Mucosa of gallbladder (tissue), 1 donor: ENCODE measurements at regions not wholly inside any gene's neighbourhood (a gene's known extent, or its start where the extent isn't known, plus 50 kb on each side); places are given as distances from the start of the nearest gene placed in this dataset.
"Not testable (repeated sequence)": the region's sequence is repeated elsewhere in the genome, so short reads cannot be mapped to it uniquely, and the experiment has no call there.

ENCODE experiments used
- DNase-seq: peaks from one replicate; pipeline ENCODE4 v3.0.0-alpha.2; 2020; ENCODE audit warnings: low spot score
- donor health status: DM: no; HTN: no; CAD: no.

DNA sequence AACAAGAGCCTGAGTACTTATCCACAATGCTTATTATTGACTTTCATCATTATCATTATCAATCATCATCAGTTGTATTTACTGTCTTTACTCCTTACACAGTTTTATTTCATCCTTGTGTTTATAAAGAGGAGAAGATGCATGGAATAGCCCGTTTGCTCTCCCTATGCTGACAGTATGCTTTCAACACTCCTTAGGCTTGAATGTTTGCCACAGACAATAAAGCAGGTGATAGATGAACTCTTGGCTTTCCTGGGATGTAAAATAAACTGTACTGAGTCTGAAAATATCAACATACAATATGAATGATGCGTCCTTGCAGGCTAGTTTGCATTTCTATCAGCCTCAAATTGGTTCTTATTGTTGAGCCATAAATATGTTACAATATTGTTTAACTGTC lies 891.8 kb upstream of the NCAM2 start:
- no peak for DNase-seq

DNA sequence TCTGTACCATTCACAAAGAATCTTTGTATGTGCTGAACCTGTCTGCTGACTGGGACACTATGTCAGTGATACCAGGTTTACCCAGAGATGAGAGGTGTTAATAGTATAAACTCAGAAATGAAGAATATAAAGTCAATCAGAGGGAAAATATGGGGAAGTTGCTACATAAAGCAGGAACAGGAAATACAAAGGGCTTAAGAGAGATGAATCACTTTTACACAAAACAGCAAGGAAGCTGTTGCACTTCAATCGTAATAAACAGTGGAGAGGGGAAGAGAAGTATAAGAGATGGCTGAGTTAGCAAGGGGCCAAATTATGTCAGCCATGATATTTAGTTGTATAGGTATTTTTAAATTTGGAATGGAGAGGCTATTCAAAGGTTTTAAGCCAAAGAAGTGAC lies 890.2 kb upstream of the NCAM2 start:
- DNase-seq: no peak

DNA sequence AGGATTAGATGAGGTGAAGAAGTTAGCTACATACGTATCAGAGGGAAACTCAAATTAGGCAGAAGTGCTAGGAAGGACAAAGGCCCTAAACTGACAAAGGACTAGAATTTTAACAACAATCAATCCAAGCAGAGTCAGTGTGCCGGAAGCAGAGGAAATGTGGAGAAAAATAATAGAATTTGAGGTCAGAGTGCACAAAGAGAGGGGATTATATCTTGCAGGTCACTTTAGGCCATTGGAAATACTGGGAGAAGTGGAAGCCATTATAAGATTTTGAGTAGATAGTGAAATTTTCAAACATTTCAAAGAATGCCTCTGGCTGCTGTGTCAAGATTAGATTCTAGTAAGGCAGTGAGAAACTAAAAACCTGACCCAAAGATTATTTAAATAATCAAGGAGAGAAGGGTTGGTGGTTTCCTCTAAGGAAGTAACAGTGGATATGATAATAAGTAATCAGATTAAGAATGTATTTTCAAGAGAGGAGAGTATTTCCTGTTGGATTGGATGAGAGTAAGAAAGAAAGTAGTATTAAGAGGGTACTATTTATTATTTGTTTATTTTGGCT lies 889.2 kb upstream of the NCAM2 start:
- DNase-seq: no peak

DNA sequence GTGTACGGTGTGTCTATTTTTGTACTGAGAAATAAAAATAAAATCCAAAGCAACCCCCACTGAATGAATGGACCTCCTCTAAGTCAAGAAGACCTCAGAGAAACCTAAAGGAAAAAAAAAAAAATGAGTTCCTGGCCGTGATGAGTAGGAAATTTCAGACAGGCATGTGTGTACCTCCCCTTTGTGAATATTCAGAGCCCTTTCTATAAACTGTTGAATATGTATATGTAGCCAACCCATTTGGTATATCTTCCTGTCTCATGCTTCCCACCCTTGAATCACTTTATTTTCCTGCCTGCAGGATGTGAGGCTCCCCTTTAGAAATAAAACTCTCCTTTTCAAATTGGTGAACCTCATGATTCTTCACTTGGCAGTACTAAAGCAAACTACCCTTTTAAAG lies 887.8 kb upstream of the NCAM2 start:
- DNase-seq: no peak

DNA sequence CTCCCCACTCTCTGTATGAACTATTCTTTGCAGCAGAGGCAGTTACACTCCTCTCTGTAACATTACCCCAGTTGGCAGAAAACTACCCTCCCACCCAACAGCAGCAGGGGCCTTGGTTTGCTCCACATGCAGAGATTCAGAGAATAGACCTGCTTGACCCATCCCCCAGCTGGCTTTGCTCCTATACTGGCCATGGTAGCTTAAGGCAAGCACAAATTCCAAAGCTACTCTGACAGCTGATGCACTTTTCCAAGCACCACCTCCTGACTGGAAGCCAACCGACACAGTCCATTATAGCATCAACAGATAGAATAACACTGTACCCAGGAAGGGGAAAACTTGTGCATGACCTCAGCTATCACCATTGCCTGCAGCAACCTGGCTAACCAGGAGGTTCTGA lies 846.5 kb upstream of the NCAM2 start:
- no peak for DNase-seq

DNA sequence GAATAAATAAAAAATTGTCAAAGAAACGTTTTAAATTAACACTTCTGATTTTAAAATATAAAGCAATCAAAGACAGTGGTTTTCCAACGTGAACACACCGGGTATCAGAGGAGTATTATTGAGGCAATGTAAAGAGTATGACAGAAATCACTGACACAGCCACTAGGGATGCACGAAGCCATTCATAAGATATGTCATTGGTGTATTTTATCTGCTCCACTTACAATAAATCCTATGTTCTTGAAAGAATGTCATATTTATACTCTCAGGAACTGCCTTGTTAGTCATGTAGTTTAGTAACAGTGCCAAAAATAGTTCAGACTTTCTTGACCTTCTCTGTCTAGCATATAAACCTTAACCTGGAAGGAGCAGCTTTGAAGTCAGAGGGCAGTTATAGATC lies 835.0 kb upstream of the NCAM2 start:
- no peak for DNase-seq

DNA sequence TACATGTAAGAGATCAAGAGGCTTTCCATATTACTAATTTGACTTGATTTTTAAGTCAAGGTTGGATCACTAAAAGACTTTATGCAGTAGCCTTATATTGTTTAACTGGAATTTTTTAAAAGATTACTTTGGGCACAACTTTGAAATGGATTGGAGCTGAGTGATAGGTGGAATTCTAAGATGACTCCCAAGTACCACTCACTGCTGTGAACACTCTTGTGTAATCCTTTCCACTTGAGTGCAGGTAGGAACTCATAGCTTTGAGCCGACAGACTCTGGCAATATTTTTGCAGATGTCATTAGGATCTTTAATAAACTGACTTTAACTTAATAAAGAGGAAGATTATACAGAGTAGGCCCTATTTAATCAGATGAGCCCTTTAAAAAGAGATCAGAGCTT lies 831.1 kb upstream of the NCAM2 start:
- DNase-seq: no peak

DNA sequence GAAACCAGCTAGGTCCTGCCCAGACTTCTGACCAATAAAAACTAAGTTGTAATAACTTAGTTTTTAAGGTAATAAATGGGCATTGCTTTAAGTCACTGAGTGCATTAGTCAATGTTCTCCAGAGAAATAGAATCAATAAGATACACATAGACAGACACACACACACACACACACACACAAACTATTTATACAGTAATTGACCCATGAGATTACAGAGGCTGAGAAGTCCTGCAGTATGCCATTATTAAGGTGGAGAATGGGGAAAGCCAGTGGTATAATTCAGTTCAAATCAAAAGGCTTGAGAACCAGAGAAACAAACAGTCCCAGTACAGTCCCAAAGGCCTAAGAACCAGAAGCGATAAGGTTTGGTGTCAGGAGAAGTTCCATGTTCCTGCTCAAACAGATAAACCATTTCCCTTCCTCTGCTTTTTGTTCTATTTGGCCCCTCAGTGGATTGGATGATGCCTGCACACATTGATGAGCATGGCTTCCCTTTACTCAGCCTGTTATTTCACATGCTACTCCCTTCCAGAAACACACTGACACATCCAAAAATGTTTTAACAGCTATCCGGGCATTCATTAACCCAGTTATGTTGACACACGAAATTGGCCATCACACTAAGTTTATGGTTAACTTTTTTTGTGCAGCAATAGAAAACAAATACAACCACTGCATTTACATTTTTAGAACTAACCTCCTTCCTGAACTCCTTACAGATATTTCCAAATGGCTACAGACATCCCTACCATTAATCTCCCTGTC lies 828.2 kb upstream of the NCAM2 start:
- no peak for DNase-seq

DNA sequence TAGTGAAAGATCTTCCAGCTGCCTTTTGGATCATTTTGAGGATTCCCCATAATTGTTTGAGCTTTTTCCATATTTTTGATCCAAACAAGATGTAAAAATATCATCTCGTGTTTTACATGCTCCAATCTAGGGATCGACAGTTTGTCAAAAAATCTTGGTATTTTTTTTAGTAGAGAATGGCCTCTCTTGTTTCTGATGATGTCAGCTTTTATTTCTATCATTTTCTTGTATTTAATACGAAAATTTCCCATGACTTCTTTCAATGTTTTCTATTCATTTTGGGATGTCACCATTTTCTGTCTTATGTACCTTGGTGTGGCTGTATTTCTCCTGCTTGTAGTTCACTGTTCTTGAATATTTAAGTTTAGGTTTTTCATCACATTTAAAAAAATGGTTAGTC lies 812.0 kb upstream of the NCAM2 start:
- no peak for DNase-seq

DNA sequence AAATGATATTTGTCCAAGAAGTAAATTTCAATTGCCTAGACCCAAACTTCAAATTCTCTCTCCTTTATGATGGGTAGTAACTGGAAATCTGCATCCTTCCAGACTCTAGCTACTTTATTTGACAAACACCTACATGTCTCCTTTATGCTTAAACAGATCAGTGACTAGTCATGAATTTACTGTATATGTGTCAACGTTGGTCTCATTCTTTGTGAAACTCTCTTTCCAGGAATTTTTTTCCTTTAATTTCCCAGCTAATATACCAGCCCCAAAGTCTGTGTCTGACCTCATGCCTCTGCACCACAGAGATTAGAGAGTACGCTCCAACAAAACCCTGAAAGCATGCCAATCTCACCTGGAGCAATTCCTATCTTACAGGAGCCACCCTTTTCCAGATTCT lies 811.2 kb upstream of the NCAM2 start:
- DNase-seq: no peak

DNA sequence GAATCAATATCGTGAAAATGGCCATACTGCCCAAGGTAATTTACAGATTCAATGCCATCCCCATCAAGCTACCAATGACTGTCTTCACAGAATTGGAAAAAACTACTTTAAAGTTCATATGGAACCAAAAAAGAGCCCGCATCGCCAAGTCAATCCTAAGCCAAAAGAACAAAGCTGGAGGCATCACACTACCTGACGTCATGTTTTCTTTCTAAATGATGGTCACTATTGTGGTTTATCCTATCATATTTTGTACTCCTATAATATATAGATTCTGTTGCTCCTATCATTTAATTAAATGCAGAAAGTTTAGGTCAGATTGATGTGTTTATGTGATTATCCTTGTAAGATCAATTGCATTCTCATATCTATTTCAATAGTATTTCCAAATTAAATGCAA lies 796.9 kb upstream of the NCAM2 start:
- DNase-seq: not testable (repeated sequence)

DNA sequence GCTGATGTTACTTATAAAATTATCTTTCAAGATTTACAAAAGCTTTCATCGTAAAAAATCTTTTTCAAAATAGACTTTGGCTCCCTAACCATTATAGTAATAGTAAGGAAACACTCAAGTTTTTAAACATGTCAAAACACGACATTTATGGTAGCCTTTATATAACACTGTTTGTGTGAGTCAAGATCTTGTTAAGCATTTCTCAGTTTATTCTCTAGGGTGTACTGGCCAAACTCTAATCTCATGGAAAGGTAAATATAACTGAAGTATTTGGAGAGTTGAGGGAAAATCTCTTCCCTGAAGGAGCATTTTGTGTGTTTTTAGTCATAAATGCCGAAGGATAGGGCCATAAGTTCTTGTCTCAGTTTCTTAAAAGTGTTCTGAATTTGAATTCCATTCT lies 790.9 kb upstream of the NCAM2 start:
- DNase-seq: no peak

DNA sequence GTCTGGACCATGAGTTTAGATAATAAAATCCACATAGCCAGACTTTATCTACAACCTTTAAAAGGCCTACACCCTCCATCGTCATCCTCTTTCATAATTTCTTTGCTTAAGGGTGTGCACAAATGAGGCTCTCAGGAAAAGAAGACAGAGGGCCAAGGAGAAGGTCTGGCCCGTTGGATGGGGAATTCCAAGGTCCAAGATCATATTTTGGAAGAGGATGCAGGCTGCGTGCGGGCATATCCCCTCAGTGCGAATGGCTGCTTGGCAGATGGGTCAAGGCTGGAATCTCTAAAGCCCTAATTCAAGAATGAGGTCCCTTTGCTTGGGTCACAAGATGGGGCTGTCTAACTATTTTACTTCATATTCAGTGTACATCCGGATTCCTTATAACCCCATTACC lies 782.2 kb upstream of the NCAM2 start:
- no peak for DNase-seq

DNA sequence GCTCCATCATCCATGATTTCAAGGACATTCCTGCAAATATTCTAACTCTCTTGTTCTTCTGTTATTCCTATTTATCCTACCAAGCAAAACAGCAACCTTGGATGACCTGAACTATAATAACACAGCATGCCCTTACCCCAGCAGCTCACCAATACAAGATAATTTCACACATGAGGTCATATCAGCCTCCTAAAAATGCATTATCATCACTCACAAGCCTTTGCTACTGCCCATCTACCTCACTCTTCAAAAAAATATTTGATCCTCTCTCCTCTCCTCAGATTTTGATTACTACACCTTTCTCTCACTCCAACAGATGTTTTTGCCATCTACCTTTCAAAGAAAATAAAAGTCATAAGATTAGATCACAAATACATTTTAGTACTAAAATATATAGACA lies 777.6 kb upstream of the NCAM2 start:
- DNase-seq: no peak

DNA sequence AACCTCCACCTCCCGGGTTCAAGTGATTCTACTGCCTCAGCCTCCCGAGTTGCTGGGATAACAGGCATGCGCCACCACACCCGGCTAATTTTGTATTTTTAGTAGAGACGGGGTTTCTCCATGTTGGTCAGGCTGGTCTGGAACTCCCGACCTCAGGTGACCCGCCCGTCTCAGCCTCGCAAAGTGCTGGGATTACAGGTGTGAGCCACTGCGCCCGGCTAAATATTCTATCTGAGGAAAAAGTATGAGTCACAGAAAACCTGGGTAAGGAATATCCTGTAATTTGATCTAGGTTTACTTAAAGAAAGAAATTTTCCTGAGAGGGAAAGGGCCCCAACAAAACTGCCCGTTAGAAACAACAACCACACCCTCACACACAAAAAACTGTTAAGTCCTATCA lies 776.2 kb upstream of the NCAM2 start:
- DNase-seq: not testable (repeated sequence)

DNA sequence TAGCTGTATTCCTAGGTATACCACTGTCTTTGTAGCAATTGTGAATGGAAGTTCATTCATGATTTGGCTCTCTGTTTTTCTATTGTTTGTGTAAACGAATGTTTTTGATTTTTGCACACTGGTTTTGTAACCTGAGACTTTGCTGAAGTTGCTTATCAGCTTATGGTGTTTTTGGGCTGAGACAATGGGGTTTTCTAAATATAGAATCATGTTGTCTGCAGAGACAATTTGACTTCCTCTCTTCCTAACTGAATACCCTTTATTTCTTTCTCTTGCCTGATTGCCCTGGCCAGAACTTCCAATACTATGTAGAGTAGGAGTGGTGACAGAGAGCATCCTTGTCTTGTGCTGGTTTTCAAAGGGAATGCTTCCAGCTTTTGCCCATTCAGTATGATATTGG lies 761.6 kb upstream of the NCAM2 start:
- not testable (repeated sequence) for DNase-seq

DNA sequence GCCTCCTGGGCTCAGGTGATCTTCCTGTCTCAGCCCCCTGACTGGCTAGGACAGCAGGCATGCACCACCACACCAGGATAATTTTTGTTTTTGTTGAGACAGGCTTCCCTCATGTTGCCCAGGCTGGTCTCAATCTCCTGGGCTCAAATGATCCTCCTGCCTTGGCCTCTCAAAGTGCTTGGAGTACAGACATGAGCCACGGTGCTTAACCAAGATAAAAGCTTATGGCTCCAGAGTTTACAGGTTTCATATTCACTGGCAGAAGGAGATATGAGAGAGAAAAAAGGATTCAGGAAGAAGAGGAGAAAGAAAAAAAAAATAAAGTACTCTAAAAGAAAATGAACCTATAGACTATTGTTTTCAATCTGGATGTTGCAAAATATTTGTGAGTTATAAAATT lies 748.8 kb upstream of the NCAM2 start:
- DNase-seq: no peak

DNA sequence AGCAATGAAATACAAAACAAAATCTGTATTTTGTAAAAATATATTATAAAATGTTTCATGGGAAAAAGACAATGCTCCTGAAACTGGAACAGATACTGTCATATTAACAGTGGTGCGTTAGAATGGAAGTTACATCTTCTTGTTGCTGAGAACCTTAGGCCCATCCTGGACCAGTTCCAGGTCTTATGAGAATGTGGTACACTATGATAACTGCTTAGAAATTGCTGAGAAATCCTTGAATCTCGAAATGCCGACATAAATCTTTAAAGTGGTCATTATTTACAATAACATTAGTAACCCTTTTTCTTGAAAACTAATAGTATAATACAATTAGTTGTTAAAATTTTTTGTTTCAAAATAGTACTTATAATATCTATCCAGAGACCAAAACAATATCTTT lies 747.9 kb upstream of the NCAM2 start:
- DNase-seq: no peak

DNA sequence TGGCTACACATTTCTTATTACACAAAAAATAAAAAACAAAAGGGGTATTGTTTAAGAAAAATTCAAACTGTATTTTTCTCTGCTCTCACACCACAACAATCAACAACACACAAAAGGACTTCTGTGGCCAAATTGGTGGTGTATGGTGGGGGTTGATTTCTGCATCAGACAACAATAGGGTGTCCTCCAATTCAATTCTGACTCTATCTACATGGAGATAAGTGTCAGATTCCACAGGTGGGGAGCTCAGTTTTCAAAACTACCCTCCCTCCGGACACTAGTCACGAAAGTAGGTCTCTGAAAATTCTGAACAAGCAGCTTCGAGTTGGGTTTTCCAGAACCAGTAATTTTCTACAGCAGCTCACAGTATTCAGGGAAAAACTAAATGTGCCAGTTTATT lies 744.9 kb upstream of the NCAM2 start:
- DNase-seq: no peak

DNA sequence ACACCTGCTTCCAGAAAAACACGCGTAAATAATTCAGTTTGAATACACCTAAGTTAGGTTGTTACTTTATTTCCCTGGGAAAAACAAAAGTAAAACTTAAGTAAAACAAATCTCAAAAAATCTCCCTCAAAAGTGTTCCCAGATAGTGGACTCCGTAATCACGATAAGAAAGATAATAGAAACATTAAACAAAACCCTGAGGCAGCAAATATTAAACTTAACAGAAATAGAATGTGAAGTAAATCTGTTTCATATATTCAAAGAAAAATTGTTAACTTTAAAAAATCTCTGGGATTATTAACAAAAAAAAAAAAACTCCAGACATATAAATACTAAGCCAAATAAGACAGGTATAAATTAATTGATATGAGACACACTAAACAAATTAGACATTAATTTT lies 743.2 kb upstream of the NCAM2 start:
- DNase-seq: no peak

DNA sequence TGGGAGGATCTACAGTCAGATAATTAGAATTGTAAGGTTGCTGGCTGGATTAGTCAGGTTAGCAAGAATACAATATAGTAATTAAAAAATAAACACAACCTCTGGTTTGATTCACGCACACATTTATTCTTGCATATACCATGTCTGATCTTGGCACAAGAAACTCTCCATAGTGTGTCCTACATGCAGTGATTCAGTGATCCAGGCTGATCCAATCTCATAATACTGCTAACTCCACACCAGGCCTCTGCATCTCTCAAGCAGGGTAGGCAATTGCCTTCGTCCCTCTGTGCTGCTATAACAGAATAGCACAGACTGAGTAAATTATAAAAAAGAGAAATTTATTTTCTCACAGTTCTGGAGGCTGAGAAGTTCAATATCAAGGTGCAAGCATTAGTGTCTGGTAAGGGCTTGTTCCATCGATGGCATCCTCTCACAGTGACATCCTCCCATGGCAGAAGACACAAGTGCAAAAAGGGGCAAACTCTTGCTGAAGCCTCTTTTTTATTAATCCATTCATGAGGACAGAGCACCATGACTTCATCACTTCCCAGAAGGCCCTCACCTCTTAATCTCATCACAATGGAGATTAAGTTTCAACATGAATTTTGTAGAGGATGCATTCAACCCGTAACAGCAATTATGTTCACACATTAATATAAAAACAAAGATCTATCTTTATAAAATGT lies 741.0 kb upstream of the NCAM2 start:
- no peak for DNase-seq

DNA sequence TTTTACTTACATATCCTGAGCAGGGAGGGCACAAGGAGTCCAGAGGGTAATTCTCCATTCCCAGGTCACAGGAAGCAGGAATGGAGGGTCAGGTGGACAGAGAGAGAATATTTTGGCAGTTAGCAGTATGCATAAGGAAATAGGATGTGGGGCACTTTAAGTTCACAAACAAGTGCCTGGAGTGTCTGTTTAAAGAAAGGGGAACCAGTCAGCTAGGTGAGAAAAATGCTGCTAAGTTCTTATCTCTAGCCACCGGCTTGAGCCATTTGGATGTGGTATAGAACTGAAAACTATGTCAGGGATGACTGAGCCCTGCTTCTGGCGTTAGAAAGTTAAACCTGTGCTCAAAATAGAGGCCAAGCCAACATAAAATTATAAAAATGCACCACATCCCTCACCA lies 739.7 kb upstream of the NCAM2 start:
- no peak for DNase-seq
